ENCODE measurements at regions not wholly inside any gene's neighbourhood (a gene's known extent, or its start where the extent isn't known, plus 50 kb on each side); places are given as distances from the start of the nearest gene placed in this dataset.

GRCh38 chr9:99415606-99416005, 193.5 kb downstream of the SEC61B start:
- TF ChIP-seq CTCF (IDR thresholded peaks at IDR 0.05): no peak
- Histone ChIP-seq H3K36me3 (no peaks in the 10 kb centered on the region), H3K9me3 (no peaks in the 10 kb centered on the region), H3K4me3 (no peak overlapping the region), H3K27ac (no peak overlapping the region), H3K4me1 (ENCODE audit: control insufficient read depth in 1 of 2, low read depth in 2 of 2) (no peaks in the 10 kb centered on the region), H3K27me3 (replicated peaks; ENCODE audit: insufficient read depth) (no peaks in the 10 kb centered on the region)
- DNase-seq (ENCODE audit: low spot score) (no peak), ATAC-seq (ENCODE audit: insufficient number of reproducible peaks, low FRiP score, low read depth) (no peak)

- H3K27me3 ChIP-seq (replicated peaks; ENCODE audit: insufficient read depth): no peaks in the 10 kb centered on the region
- no peaks in the 10 kb centered on the region for H3K9me3 ChIP-seq
- H3K4me1 ChIP-seq (ENCODE audit: control insufficient read depth in 1 of 2, low read depth in 2 of 2): no peaks in the 10 kb centered on the region
- no peak for DNase-seq (ENCODE audit: low spot score)
- no peak for ATAC-seq (ENCODE audit: insufficient number of reproducible peaks, low FRiP score, low read depth)
- no peak for TF ChIP-seq CTCF (IDR thresholded peaks at IDR 0.05)
- no peak overlapping the region for H3K27ac ChIP-seq
- no peaks in the 10 kb centered on the region for H3K36me3 ChIP-seq
- H3K4me3 ChIP-seq: no peak overlapping the region
Observed at GRCh38 chr9:99416007-99416406, 193.9 kb downstream of the SEC61B start.

- TF ChIP-seq CTCF (IDR thresholded peaks at IDR 0.05): no peak
- Histone ChIP-seq H3K27me3 (replicated peaks; ENCODE audit: insufficient read depth) (no peaks in the 10 kb centered on the region), H3K36me3 (no peaks in the 10 kb centered on the region), H3K4me3 (no peak overlapping the region), H3K27ac (no peak overlapping the region), H3K4me1 (ENCODE audit: control insufficient read depth in 1 of 2, low read depth in 2 of 2) (no peaks in the 10 kb centered on the region), H3K9me3 (no peaks in the 10 kb centered on the region)
- ATAC-seq (ENCODE audit: insufficient number of reproducible peaks, low FRiP score, low read depth): no peak
- no peak for DNase-seq (ENCODE audit: low spot score)
Observed at GRCh38 chr9:99419070-99419469, 197.0 kb downstream of the SEC61B start.

GRCh38 chr9:99421369-99421768, 199.3 kb downstream of the SEC61B start:
- no peaks in the 10 kb centered on the region for H3K4me1 ChIP-seq (ENCODE audit: control insufficient read depth in 1 of 2, low read depth in 2 of 2)
- DNase-seq (ENCODE audit: low spot score) (no peak), ATAC-seq (ENCODE audit: insufficient number of reproducible peaks, low FRiP score, low read depth) (no peak)
- TF ChIP-seq CTCF (IDR thresholded peaks at IDR 0.05): no peak
- H3K27ac ChIP-seq: no peak overlapping the region
- H3K4me3 ChIP-seq: no peak overlapping the region
- H3K27me3 ChIP-seq (replicated peaks; ENCODE audit: insufficient read depth): no peaks in the 10 kb centered on the region
- H3K36me3 ChIP-seq: no peaks in the 10 kb centered on the region
- H3K9me3 ChIP-seq: no peaks in the 10 kb centered on the region

GRCh38 chr9:99425124-99425523, 203.0 kb downstream of the SEC61B start:
- ATAC-seq (ENCODE audit: insufficient number of reproducible peaks, low FRiP score, low read depth): no peak
- Histone ChIP-seq H3K36me3 (no peaks in the 10 kb centered on the region), H3K9me3 (no peaks in the 10 kb centered on the region), H3K27me3 (replicated peaks; ENCODE audit: insufficient read depth) (no peaks in the 10 kb centered on the region), H3K4me1 (ENCODE audit: control insufficient read depth in 1 of 2, low read depth in 2 of 2) (no peaks in the 10 kb centered on the region), H3K27ac (no peak overlapping the region), H3K4me3 (no peak overlapping the region)
- no peak for TF ChIP-seq CTCF (IDR thresholded peaks at IDR 0.05)
- DNase-seq (ENCODE audit: low spot score): no peak
